ENCODE measurements at regions not wholly inside any gene's neighbourhood (a gene's known extent, or its start where the extent isn't known, plus 50 kb on each side); places are given as distances from the start of the nearest gene placed in this dataset.

DNA sequence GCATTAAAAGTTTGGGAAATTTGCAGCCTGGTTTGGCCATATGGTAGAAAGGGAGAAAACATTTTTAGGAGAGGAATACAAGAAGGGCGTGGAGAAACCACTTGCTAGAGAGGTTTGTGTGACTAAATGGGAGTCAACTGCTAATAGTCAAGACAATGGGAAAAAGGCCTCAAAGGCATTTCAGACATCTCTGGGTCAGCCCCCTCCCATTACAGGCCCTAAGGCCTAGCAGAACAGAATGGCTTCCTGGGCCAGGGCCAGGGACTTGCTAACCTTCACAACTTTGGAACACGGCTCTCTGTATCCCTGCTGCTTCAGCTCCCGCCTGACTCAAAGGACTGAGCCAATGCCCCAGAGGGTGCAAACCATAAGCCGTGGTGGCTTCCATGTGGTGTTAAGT is 752.3 kb upstream of the ADAMTS5 start:
- Mint-ChIP-seq H3K27me3 (ENCODE audit: insufficient read depth) (no peaks in the 10 kb centered on the region), H3K27ac (no peak overlapping the region), H3K9me3 (peaks cover 9% of the 10 kb centered on the region), H3K36me3 (ENCODE audit: low read depth) (peaks cover 5% of the 10 kb centered on the region), H3K4me1 (peaks cover 5% of the 10 kb centered on the region), H3K4me3 (no peak overlapping the region)
- no peak overlapping the region for H3K9ac ChIP-seq (ENCODE audit: extremely low read depth, low read length, poor library complexity, severe bottlenecking)
- no peaks in the 10 kb centered on the region for H3K27me3 ChIP-seq (ENCODE audit: control insufficient read depth, insufficient read depth, low read length, poor library complexity, severe bottlenecking)
- no peak overlapping the region for H3K27ac ChIP-seq (ENCODE audit: low read depth, low read length)
- TF ChIP-seq, protein P1, sequence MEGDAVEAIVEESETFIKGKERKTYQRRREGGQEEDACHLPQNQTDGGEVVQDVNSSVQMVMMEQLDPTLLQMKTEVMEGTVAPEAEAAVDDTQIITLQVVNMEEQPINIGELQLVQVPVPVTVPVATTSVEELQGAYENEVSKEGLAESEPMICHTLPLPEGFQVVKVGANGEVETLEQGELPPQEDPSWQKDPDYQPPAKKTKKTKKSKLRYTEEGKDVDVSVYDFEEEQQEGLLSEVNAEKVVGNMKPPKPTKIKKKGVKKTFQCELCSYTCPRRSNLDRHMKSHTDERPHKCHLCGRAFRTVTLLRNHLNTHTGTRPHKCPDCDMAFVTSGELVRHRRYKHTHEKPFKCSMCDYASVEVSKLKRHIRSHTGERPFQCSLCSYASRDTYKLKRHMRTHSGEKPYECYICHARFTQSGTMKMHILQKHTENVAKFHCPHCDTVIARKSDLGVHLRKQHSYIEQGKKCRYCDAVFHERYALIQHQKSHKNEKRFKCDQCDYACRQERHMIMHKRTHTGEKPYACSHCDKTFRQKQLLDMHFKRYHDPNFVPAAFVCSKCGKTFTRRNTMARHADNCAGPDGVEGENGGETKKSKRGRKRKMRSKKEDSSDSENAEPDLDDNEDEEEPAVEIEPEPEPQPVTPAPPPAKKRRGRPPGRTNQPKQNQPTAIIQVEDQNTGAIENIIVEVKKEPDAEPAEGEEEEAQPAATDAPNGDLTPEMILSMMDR (conservative IDR thresholded peaks at IDR 0.05) = no peak
- H3K9me3 ChIP-seq (ENCODE audit: control insufficient read depth, low read length) = peaks cover 11% of the 10 kb centered on the region
- WGBS, 2 experiments (ENCODE audit: insufficient coverage in 1 of 2, insufficient read length in 1 of 2) = 93 to 95% methylated on average over 3 to 4 of the region's 4 CpGs
- H3K36me3 ChIP-seq (ENCODE audit: control insufficient read depth, insufficient read depth, low read length) = no peaks in the 10 kb centered on the region
- no peak overlapping the region for H3K4me3 ChIP-seq (ENCODE audit: low read length)
- no peak for DNase-seq
- no peaks in the 10 kb centered on the region for H3K4me1 ChIP-seq (ENCODE audit: control insufficient read depth, insufficient read depth, low read length)

DNA sequence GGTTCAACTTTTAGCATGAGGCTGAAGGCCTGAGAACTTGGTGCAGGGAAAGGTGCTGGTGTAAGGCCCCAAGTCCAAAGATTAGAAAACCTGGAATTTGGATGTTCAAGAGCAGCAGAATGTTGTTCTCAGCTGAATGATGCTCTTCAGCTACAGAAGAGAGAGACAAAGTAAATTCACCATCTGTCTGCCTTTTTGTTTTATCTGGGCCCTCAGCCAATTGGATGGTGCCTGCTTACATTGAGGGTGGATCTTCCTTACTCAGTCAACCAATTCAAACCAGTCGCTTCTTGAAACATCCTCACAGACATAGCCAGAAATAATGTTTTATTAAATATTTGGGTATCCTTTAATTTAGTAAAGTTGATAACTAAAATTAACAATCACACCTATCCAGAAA is 748.2 kb upstream of the ADAMTS5 start:
- no peak overlapping the region for H3K27ac Mint-ChIP-seq

DNA sequence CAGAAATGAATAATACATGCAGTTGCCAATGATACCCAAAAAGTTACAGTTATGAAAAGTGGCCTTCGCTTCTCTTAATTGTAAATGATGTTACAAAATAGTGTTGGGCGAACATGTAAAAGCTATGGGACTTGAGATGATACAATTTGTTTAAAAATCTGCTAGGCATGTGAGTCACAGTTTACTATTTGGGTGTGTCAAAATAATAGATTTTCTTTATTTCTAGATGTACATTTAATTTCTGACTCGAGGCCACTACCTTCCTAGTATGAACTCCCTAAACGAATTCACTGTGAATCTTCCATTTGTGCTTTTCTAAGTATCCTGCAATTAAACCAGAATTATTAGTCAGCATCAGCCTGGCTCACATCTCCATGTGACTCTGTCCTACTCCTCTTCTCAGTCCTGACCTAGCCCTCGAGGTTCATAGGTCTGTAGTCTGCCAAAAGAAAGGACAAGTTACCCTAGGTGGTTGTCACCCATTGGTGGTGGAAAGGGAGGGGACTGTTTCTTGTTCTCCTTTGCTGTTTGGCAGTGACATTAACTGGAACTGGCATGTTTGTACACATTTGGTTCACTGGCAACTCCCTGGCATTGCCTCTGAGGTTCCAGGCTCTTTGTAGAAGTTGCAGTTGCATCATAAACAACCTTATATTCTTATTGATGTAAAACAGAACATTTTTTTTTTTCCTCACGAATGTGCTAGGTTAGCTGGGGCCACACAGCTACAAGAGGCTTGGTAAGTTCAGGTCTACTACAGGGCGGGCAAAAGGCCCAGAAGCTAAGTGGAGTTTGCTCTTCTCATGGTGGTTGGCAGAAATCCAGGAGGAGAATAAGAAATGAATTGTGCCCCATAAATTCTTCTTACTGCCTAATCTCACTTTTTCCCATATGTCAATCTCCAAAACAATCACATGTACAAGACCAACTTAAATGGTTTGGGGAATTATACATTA is 746.5 kb upstream of the ADAMTS5 start:
- H3K36me3 Mint-ChIP-seq (ENCODE audit: low read depth) = no peaks in the 10 kb centered on the region
- no peaks in the 10 kb centered on the region for H3K4me1 Mint-ChIP-seq
- no peaks in the 10 kb centered on the region for H3K27me3 Mint-ChIP-seq (ENCODE audit: insufficient read depth)
- H3K27me3 ChIP-seq (ENCODE audit: control insufficient read depth, insufficient read depth, low read length, poor library complexity, severe bottlenecking) = no peaks in the 10 kb centered on the region
- WGBS, 2 experiments (ENCODE audit: insufficient coverage in 1 of 2, insufficient read length in 1 of 2) = 83 to 87% methylated on average over 6 to 7 of the region's 7 CpGs
- H3K9me3 Mint-ChIP-seq = peaks cover under 1% of the 10 kb centered on the region
- DNase-seq = no peak
- H3K36me3 ChIP-seq (ENCODE audit: control insufficient read depth, insufficient read depth, low read length) = no peaks in the 10 kb centered on the region
- H3K4me3 ChIP-seq (ENCODE audit: low read length) = no peak overlapping the region
- no peak overlapping the region for H3K9ac ChIP-seq (ENCODE audit: extremely low read depth, low read length, poor library complexity, severe bottlenecking)
- TF ChIP-seq, protein P1 (conservative IDR thresholded peaks at IDR 0.05) = no peak
- no peak overlapping the region for H3K27ac Mint-ChIP-seq
- H3K9me3 ChIP-seq (ENCODE audit: control insufficient read depth, low read length) = no peaks in the 10 kb centered on the region
- H3K4me3 Mint-ChIP-seq = no peak overlapping the region
- H3K27ac ChIP-seq (ENCODE audit: low read depth, low read length) = no peak overlapping the region
- H3K4me1 ChIP-seq (ENCODE audit: control insufficient read depth, insufficient read depth, low read length) = no peaks in the 10 kb centered on the region

More for the DNA sequence above, 748.2 kb upstream of the ADAMTS5 start:
- Histone ChIP-seq H3K9me3 (ENCODE audit: control insufficient read depth, low read length) (no peaks in the 10 kb centered on the region), H3K4me1 (ENCODE audit: control insufficient read depth, insufficient read depth, low read length) (no peaks in the 10 kb centered on the region), H3K36me3 (ENCODE audit: control insufficient read depth, insufficient read depth, low read length) (no peaks in the 10 kb centered on the region), H3K27me3 (ENCODE audit: control insufficient read depth, insufficient read depth, low read length, poor library complexity, severe bottlenecking) (no peaks in the 10 kb centered on the region), H3K9ac (ENCODE audit: extremely low read depth, low read length, poor library complexity, severe bottlenecking) (no peak overlapping the region), H3K27ac (ENCODE audit: low read depth, low read length) (no peak overlapping the region), H3K4me3 (ENCODE audit: low read length) (no peak overlapping the region)
- Mint-ChIP-seq H3K36me3 (ENCODE audit: low read depth) (no peaks in the 10 kb centered on the region), H3K27me3 (ENCODE audit: insufficient read depth) (no peaks in the 10 kb centered on the region), H3K9me3 (no peaks in the 10 kb centered on the region), H3K4me1 (no peaks in the 10 kb centered on the region), H3K4me3 (no peak overlapping the region)
- WGBS, 2 experiments (ENCODE audit: insufficient coverage in 1 of 2, insufficient read length in 1 of 2) = no CpG with 5 or more reads among the region's 1 CpG
- no peak for DNase-seq
- TF ChIP-seq, protein P1 (conservative IDR thresholded peaks at IDR 0.05) = no peak

Measured in endodermal cell (in vitro differentiated cells).